NCI-H2029 (cell line): ENCODE measurements at regions not wholly inside any gene's neighbourhood (a gene's known extent, or its start where the extent isn't known, plus 50 kb on each side); places are given as distances from the start of the nearest gene placed in this dataset.
"Not testable (repeated sequence)": the region's sequence is repeated elsewhere in the genome, so short reads cannot be mapped to it uniquely, and the experiment has no call there.

Experiments
- DNase-seq: peaks from one replicate; lab custom pipeline; 2025; lab: John Stamatoyannopoulos, UW

- no peak for DNase-seq
Measured at GRCh38 chr2:210861038-210861665, 304.8 kb downstream of the CPS1 start.

- no peak for DNase-seq
Measured at GRCh38 chr2:210862283-210863065, 306.1 kb downstream of the CPS1 start.

GRCh38 chr2:210863283-210863682, 306.9 kb downstream of the CPS1 start:
- no peak for DNase-seq

- not testable (repeated sequence) for DNase-seq
Measured at GRCh38 chr2:210871566-210871965, 315.2 kb downstream of the CPS1 start.

- DNase-seq, result no peak
Measured at GRCh38 chr2:210873631-210874030, 317.2 kb downstream of the CPS1 start.

GRCh38 chr2:210884227-210884626, 327.8 kb downstream of the CPS1 start:
- DNase-seq, result no peak

GRCh38 chr2:210888035-210888434, 331.6 kb downstream of the CPS1 start:
- no peak for DNase-seq

GRCh38 chr2:210895132-210895531, 338.7 kb downstream of the CPS1 start:
- DNase-seq, result no peak

GRCh38 chr2:210899131-210899530, 342.7 kb downstream of the CPS1 start:
- DNase-seq, result no peak

- DNase-seq, result no peak
Measured at GRCh38 chr2:210901326-210901725, 344.9 kb downstream of the CPS1 start.

GRCh38 chr2:210912779-210913178, 356.4 kb downstream of the CPS1 start:
- DNase-seq, result no peak

GRCh38 chr2:210913461-210913860, 357.1 kb downstream of the CPS1 start:
- DNase-seq, result no peak

GRCh38 chr2:210915912-210916311, 359.5 kb downstream of the CPS1 start:
- no peak for DNase-seq

- no peak for DNase-seq
Measured at GRCh38 chr2:210917465-210917864, 361.1 kb downstream of the CPS1 start.

- no peak for DNase-seq
Measured at GRCh38 chr2:210919128-210919527, 362.7 kb downstream of the CPS1 start.

- DNase-seq, result no peak
Measured at GRCh38 chr2:210922419-210922818, 366.0 kb downstream of the CPS1 start.

GRCh38 chr2:210928714-210929113, 372.3 kb downstream of the CPS1 start:
- no peak for DNase-seq

- no peak for DNase-seq
Measured at GRCh38 chr2:210938228-210938627, 381.8 kb downstream of the CPS1 start.

- no peak for DNase-seq
Measured at GRCh38 chr2:210946395-210946794, 390.0 kb downstream of the CPS1 start.

- not testable (repeated sequence) for DNase-seq
Measured at GRCh38 chr2:210950434-210951060, 394.1 kb downstream of the CPS1 start.

- no peak for DNase-seq
Measured at GRCh38 chr2:210954386-210954907, 398.0 kb downstream of the CPS1 start.

- no peak for DNase-seq
Measured at GRCh38 chr2:210955591-210955990, 399.2 kb downstream of the CPS1 start.

- DNase-seq, result no peak
Measured at GRCh38 chr2:210956101-210956500, 399.7 kb downstream of the CPS1 start.
